ENCODE measurements at regions not wholly inside any gene's neighbourhood (a gene's known extent, or its start where the extent isn't known, plus 50 kb on each side); places are given as distances from the start of the nearest gene placed in this dataset.

GRCh38 chr11:97844016-97844415 is 1176.7 kb upstream of the CNTN5 start:
- H3K9me3 Mint-ChIP-seq: peaks cover 7 to 9% of the 10 kb centered on the region in 2 donors
- H3K4me3 Mint-ChIP-seq: no peak overlapping the region
- no peak overlapping the region for H3K27ac Mint-ChIP-seq
- ATAC-seq (no peak), DNase-seq (no peak)
- no peaks in the 10 kb centered on the region for H3K27me3 Mint-ChIP-seq
- H3K4me1 Mint-ChIP-seq: no peaks in the 10 kb centered on the region

DNA sequence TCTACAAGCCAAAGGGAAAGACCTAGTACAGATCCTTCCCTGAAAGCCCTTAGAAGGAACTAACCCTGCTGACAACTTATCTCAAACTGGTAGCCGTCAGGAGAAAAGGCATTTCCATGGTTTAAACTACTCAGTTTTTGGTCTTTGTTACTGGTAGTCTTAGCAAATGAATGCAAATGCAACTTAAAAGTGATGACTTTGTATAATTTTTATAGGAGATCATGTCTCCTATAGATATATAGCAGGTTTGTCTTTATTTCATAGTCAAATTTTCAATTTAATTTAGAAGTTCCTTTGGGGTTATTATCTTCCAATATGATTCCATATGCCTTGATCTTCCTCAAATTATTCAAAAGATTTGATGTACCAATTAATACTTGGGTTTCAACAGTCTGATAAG is 1173.0 kb upstream of the CNTN5 start:
- no peaks in the 10 kb centered on the region for H3K27me3 Mint-ChIP-seq
- peaks cover 0 to 5% of the 10 kb centered on the region in 2 donors for H3K9me3 Mint-ChIP-seq
- no peak overlapping the region for H3K4me3 Mint-ChIP-seq
- DNase-seq (no peak), ATAC-seq (no peak)
- no peak overlapping the region for H3K27ac Mint-ChIP-seq
- no peaks in the 10 kb centered on the region for H3K4me1 Mint-ChIP-seq

DNA sequence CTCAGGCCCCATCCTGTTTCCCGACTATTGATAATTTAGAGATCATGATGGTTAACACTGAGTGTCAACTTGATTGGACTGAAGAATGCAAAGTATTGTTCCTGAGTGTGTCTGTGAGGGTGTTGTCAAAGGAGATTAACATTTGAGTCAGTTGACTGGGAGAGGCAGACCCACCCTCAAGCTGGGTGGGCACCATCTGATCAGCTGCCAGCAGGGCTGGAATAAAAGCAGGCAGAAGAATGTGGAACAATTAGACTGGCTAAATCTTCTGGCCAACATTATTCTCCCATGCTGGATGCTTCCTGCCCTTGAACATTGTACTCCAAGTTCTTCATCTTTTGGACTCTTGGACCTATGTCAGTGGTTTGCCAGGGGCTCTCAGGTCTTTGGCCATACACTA is 1170.0 kb upstream of the CNTN5 start:
- DNase-seq (no peak), ATAC-seq (no peak)
- no peak overlapping the region for H3K27ac Mint-ChIP-seq
- no peaks in the 10 kb centered on the region for H3K4me1 Mint-ChIP-seq
- H3K9me3 Mint-ChIP-seq: peaks cover 0 to 3% of the 10 kb centered on the region in 2 donors
- no peak overlapping the region for H3K4me3 Mint-ChIP-seq
- no peaks in the 10 kb centered on the region for H3K27me3 Mint-ChIP-seq

GRCh38 chr11:97854357-97854756 is 1166.4 kb upstream of the CNTN5 start:
- Mint-ChIP-seq H3K9me3 (peaks cover 7 to 9% of the 10 kb centered on the region in 2 donors), H3K4me3 (no peak overlapping the region), H3K4me1 (no peaks in the 10 kb centered on the region), H3K27me3 (no peaks in the 10 kb centered on the region), H3K27ac (no peak overlapping the region)
- ATAC-seq (no peak), DNase-seq (no peak)

GRCh38 chr11:97854877-97855276 is 1165.9 kb upstream of the CNTN5 start:
- no peaks in the 10 kb centered on the region for H3K27me3 Mint-ChIP-seq
- peaks cover 8 to 11% of the 10 kb centered on the region in 2 donors for H3K9me3 Mint-ChIP-seq
- no peak overlapping the region for H3K4me3 Mint-ChIP-seq
- H3K4me1 Mint-ChIP-seq: no peaks in the 10 kb centered on the region
- ATAC-seq (no peak), DNase-seq (no peak)
- H3K27ac Mint-ChIP-seq: no peak overlapping the region

DNA sequence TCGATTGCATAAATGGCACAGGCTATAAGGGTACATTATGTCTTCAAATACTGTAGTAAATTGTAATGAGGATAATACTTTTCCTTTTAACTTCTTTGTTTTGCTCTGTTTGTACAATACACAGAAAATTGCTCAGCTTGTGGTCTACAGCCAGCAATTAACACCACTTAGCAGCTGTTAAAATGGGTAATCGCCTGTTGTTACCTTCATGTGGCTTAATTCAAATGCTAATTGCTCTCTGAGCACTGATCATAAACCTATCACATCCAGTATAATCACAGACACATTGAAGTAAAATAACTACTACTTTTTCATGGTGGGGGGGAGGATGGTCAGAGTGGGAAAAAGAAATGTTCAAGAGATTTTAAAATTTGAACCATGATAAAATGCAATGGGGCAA is 1164.1 kb upstream of the CNTN5 start:
- DNase-seq (no peak), ATAC-seq (no peak)
- Mint-ChIP-seq H3K4me3 (no peak overlapping the region), H3K4me1 (no peaks in the 10 kb centered on the region), H3K27ac (no peak overlapping the region), H3K9me3 (peaks cover 8 to 11% of the 10 kb centered on the region in 2 donors), H3K27me3 (no peaks in the 10 kb centered on the region)

DNA sequence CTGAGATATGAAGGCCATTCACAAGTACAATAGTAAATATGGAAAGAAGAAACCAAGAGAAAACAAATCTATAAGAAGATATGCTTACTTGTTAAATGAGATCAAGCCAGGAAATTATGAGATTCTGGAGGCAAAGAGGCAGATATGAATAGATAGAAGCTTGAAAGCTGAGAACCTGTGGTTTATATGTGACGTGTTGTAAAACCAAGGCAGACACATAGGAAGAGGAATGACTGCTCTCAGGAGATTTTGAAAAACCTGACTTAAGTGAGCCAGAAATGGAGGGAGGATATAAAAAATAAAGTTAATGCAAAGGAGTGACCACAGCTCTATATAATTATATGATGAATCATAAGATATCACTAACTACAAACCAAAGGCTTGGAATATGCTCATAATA is 1160.5 kb upstream of the CNTN5 start:
- no peak for DNase-seq
- no peaks in the 10 kb centered on the region for H3K27me3 Mint-ChIP-seq

DNA sequence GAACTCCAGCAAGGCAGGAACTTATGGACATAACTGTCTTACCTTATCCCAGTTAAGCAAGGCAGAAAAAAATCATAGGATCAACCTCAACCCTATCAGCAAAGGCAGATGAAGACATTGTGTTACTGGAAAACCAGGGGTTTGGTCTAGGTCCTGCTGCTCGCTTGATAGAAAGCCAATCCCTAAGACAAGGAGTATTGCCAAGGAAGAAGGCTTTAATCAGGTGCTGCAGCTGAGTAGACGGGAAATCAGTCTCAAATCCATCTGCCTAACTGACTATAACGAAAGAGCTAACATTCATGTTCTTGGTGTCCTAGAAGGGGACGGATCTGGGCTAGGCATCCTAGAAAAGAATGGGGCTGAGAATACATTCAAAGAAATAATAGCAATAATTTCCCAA is 1158.7 kb upstream of the CNTN5 start:
- no peak overlapping the region for H3K27ac Mint-ChIP-seq
- ATAC-seq: no peak
- H3K4me3 Mint-ChIP-seq: no peak overlapping the region
- peaks cover 11 to 16% of the 10 kb centered on the region in 2 donors for H3K9me3 Mint-ChIP-seq
- no peak for DNase-seq
- H3K27me3 Mint-ChIP-seq: no peaks in the 10 kb centered on the region
- no peaks in the 10 kb centered on the region for H3K4me1 Mint-ChIP-seq

More for the DNA sequence above, 1160.5 kb upstream of the CNTN5 start:
- Mint-ChIP-seq H3K4me3 (no peak overlapping the region), H3K4me1 (no peaks in the 10 kb centered on the region), H3K27ac (no peak overlapping the region), H3K9me3 (peaks cover 11 to 16% of the 10 kb centered on the region in 2 donors)
- no peak for ATAC-seq

- ATAC-seq: no peak
- H3K9me3 Mint-ChIP-seq: peaks cover 13 to 27% of the 10 kb centered on the region in 2 donors
Observed at GRCh38 chr11:97865424-97866012, 1155.2 kb upstream of the CNTN5 start.

GRCh38 chr11:97871816-97872215 is 1148.9 kb upstream of the CNTN5 start:
- no peak for ATAC-seq
- no peak overlapping the region for H3K27ac Mint-ChIP-seq

More at GRCh38 chr11:97865424-97866012, 1155.2 kb upstream of the CNTN5 start:
- Mint-ChIP-seq H3K4me1 (no peaks in the 10 kb centered on the region), H3K27ac (no peak overlapping the region), H3K27me3 (no peaks in the 10 kb centered on the region), H3K4me3 (no peak overlapping the region)
- no peak for DNase-seq

DNA sequence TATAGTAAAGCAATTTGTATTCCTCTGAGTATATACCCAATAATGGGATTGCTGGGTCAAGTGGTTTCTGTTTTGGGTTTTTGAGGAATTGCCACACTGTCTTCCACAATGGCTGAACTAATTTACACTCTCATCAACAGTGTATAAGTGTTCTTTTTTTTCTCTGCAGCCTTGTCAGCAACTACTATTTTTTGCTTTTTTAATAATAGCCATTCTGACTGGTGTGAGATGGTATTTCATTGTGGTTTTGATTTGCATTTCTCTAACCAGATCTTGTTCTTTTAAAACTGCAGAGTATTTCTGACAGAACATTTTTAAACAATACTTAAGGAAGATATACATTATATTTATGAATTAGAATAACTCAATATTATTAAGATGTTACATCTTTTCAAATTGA is 1140.5 kb upstream of the CNTN5 start:
- DNase-seq: no peak
- ATAC-seq: no peak
- Mint-ChIP-seq H3K27ac (no peak overlapping the region), H3K9me3 (no peaks in the 10 kb centered on the region), H3K4me1 (no peaks in the 10 kb centered on the region), H3K27me3 (no peaks in the 10 kb centered on the region), H3K4me3 (no peak overlapping the region)

More at GRCh38 chr11:97871816-97872215, 1148.9 kb upstream of the CNTN5 start:
- H3K4me3 Mint-ChIP-seq: no peak overlapping the region
- peaks cover 18 to 32% of the 10 kb centered on the region in 2 donors for H3K9me3 Mint-ChIP-seq
- H3K4me1 Mint-ChIP-seq: no peaks in the 10 kb centered on the region
- DNase-seq: no peak
- no peaks in the 10 kb centered on the region for H3K27me3 Mint-ChIP-seq

DNA sequence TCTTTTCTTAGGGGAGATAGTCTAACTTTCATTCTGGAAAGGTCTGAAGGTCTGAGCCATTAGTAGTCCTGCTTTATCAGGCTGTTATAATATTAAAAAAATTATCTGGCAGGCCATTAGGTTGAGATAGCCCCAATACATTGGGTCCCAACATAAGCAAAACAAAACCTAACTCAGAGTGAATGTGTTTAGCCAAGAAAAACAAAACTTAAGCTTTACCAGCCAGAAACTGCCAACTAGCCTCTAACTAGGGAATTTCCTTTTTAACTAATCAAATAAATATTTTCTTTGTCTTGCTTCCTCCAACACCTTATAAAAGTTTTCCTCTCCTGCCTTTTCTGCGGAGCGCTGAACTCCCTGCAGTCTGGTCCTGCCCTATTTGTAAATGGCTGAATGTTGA is 1137.7 kb upstream of the CNTN5 start:
- no peak overlapping the region for H3K27ac Mint-ChIP-seq
- no peaks in the 10 kb centered on the region for H3K4me1 Mint-ChIP-seq
- no peak for ATAC-seq
- no peak for DNase-seq
- H3K4me3 Mint-ChIP-seq: no peak overlapping the region
- no peaks in the 10 kb centered on the region for H3K9me3 Mint-ChIP-seq
- H3K27me3 Mint-ChIP-seq: no peaks in the 10 kb centered on the region

- no peaks in the 10 kb centered on the region for H3K4me1 Mint-ChIP-seq
- no peak overlapping the region for H3K4me3 Mint-ChIP-seq
- DNase-seq: no peak
- H3K27ac Mint-ChIP-seq: no peak overlapping the region
- no peaks in the 10 kb centered on the region for H3K27me3 Mint-ChIP-seq
- H3K9me3 Mint-ChIP-seq: peaks cover 8 to 15% of the 10 kb centered on the region in 2 donors
- no peak for ATAC-seq
Observed at GRCh38 chr11:97888641-97889040, 1132.1 kb upstream of the CNTN5 start.

DNA sequence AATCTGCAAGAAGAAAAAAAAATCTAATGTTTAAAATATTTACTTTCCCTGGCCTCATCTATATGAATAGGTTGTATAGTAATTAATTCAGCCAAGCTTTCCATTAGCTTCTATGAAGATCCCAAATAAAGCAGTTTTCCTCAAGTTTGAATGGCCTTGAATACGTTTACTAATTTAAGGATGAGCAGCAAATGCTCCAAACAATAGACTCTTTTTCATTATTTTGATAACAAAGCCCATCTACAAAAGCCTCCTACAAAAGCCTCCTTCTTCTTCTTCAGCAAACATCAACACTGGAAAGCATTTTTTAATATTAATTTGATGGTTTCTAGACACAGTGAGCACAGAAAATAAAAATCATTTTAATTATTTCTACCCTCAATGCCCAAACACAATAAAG is 1130.3 kb upstream of the CNTN5 start:
- Mint-ChIP-seq H3K27ac (no peak overlapping the region), H3K4me1 (no peaks in the 10 kb centered on the region), H3K27me3 (no peaks in the 10 kb centered on the region), H3K4me3 (no peak overlapping the region), H3K9me3 (peaks cover 8 to 15% of the 10 kb centered on the region in 2 donors)
- ATAC-seq (no peak), DNase-seq (no peak)

GRCh38 chr11:97893612-97894011 is 1127.1 kb upstream of the CNTN5 start:
- Mint-ChIP-seq H3K27ac (no peak overlapping the region), H3K4me3 (no peak overlapping the region), H3K4me1 (no peaks in the 10 kb centered on the region), H3K9me3 (peaks cover 8 to 15% of the 10 kb centered on the region in 2 donors), H3K27me3 (no peaks in the 10 kb centered on the region)
- ATAC-seq (no peak), DNase-seq (no peak)

DNA sequence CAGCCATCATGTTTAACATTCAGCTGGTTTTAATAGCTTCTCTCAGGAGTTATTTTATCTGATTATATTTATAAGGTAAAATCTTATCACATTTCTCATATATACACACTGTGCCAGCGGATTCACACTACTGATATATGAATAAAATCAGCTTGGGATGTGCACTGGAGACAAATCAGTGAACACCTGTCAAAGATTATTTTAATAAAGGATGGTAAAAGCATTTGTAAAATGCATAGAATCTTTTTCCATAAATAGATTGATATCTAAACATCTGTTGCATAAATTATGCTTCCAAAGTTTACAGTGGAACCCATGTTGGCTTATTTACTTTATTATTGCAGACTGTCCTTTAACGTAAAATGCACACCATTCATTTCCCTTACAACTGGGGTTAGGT is 1125.8 kb upstream of the CNTN5 start:
- Mint-ChIP-seq H3K4me1 (no peaks in the 10 kb centered on the region), H3K27ac (no peak overlapping the region), H3K9me3 (peaks cover 10 to 13% of the 10 kb centered on the region in 2 donors), H3K27me3 (no peaks in the 10 kb centered on the region), H3K4me3 (no peak overlapping the region)
- DNase-seq: no peak
- ATAC-seq: no peak

GRCh38 chr11:97895572-97895971 is 1125.2 kb upstream of the CNTN5 start:
- peaks cover 9 to 13% of the 10 kb centered on the region in 2 donors for H3K9me3 Mint-ChIP-seq
- H3K27me3 Mint-ChIP-seq: no peaks in the 10 kb centered on the region
- H3K4me3 Mint-ChIP-seq: no peak overlapping the region
- no peak for ATAC-seq
- H3K27ac Mint-ChIP-seq: no peak overlapping the region
- no peak for DNase-seq
- H3K4me1 Mint-ChIP-seq: no peaks in the 10 kb centered on the region

Measured in stimulated activated naive CD8-positive, alpha-beta T cell treated with anti-CD3 and anti-CD28 coated beads, Interleukin-15, amount 100 ng/mL, for 72 hours (primary cell).